Sigmoid colon (tissue), 6 donors: ENCODE measurements at regions not wholly inside any gene's neighbourhood (a gene's known extent, or its start where the extent isn't known, plus 50 kb on each side); places are given as distances from the start of the nearest gene placed in this dataset.

ENCODE experiments used
- DNase-seq: peaks from one replicate; pipeline ENCODE4 v3.0.0-alpha.2; 2019
- H3K27ac ChIP-seq, 4 donors: fragments of 200-600 bp; sonication (generic); one replicate each; pipeline ENCODE4 v1.5.1; 2016 to 2019; ENCODE audit warnings: mild to moderate bottlenecking in 1 of 4
- H3K27me3 ChIP-seq, 3 donors: fragments of 200-600 bp; sonication (generic); one replicate each; pipeline ENCODE4 v1.5.1; 2019; ENCODE audit warnings: mild to moderate bottlenecking in 1 of 3
- H3K36me3 ChIP-seq, 4 donors: fragments of 200-600 bp; sonication (generic); one replicate each; pipeline ENCODE4 v1.5.1; 2016 to 2019
- H3K4me1 ChIP-seq, 4 donors: fragments of 200-600 bp; sonication (generic); one replicate each; pipeline ENCODE4 v1.5.1; 2017 to 2019
- H3K4me3 ChIP-seq, 4 donors: fragments of 200-600 bp; sonication (generic); one replicate each; pipeline ENCODE4 v1.5.1; 2017 to 2019; ENCODE audit warnings: mild to moderate bottlenecking in 2 of 4, moderate library complexity in 1 of 4
- H3K9me3 ChIP-seq, 4 donors: fragments of 200-600 bp in 3 of 4; sonication (generic) in 3 of 4; one replicate each; pipeline versions ENCODE4 v1.5.1 to v1.6.1; 2013 to 2019
- CTCF ChIP-seq, 4 experiments: fragments of 450-650 bp in 3 of 4; fragments of 200-600 bp in 1 of 4; IDR thresholded peaks; one replicate each; pipeline ENCODE4 v1.5.1; 2016 to 2019; ENCODE audit warnings: antibody characterized with exemption in 4 of 4, mild to moderate bottlenecking in 3 of 4, moderate library complexity in 2 of 4
- EP300 ChIP-seq, 4 donors: sonication (generic); formaldehyde crosslinking; IDR thresholded peaks; one replicate each; pipeline ENCODE4 v1.6.1; 2017; ENCODE audit warnings: antibody characterized with exemption in 4 of 4
- POLR2A ChIP-seq, 2 donors: fragments of 450-650 bp; IDR thresholded peaks; one replicate each; pipeline ENCODE4 v1.6.1; 2016; ENCODE audit warnings: antibody characterized with exemption in 2 of 2, mild to moderate bottlenecking in 2 of 2, moderate library complexity in 2 of 2
- POLR2AphosphoS5 ChIP-seq, 4 donors: sonication (generic); formaldehyde crosslinking; IDR thresholded peaks; one replicate each; pipeline ENCODE4 v1.6.1; 2017; ENCODE audit warnings: antibody characterized with exemption in 4 of 4
- WGBS, 2 donors: extraction: QIAGEN DNeasy Blood & Tissue Kit; methylation state at CpG; one replicate each; pipeline ENCODE4 v1.1.7; 2013; 5-methylcytosine and 5-hydroxymethylcytosine counted together
- intact Hi-C: fragments of 100-400 bp; cut with DNase I; formaldehyde crosslinking; loops from one replicate; pipeline ENCODE4 v1.15.1; 2023
- donor health status: healthy with polysubstance abuse.
- donor health status: healthy.

- H3K27me3 ChIP-seq: no peaks in the 10 kb centered on the region
- WGBS, 2 donors: 94 to 98% methylated on average over 1 of the region's 1 CpG
- H3K36me3 ChIP-seq: no peaks in the 10 kb centered on the region
- H3K9me3 ChIP-seq: no peaks in the 10 kb centered on the region
- H3K4me3 ChIP-seq: no peak overlapping the region
- peaks cover 0 to 14% (median 13%) of the 10 kb centered on the region in 4 donors for H3K4me1 ChIP-seq
- TF ChIP-seq EP300 (IDR thresholded peaks at IDR 0.05): no peak
- TF ChIP-seq POLR2A (IDR thresholded peaks at IDR 0.05): no peak
- intact Hi-C loops: no loop called here
- DNase-seq: no peak
- peak overlapping the region in 1 of 4 donors; percentile 48 for H3K27ac ChIP-seq
These were observed 170.7 kb downstream of the NUAK1 start for GRCh38 chr12:105968025-105968424.

- TF ChIP-seq EP300 (IDR thresholded peaks at IDR 0.05) (no peak), CTCF (IDR thresholded peaks at IDR 0.05) (no peak), POLR2A (IDR thresholded peaks at IDR 0.05) (no peak), POLR2AphosphoS5 (IDR thresholded peaks at IDR 0.05) (no peak)
- H3K27me3 ChIP-seq: no peaks in the 10 kb centered on the region
- no peaks in the 10 kb centered on the region for H3K9me3 ChIP-seq
- H3K36me3 ChIP-seq: no peaks in the 10 kb centered on the region
- H3K4me1 ChIP-seq: peaks cover 0 to 14% (median 13%) of the 10 kb centered on the region in 4 donors
- no peak overlapping the region for H3K27ac ChIP-seq
- DNase-seq: no peak
- H3K4me3 ChIP-seq: no peak overlapping the region
- intact Hi-C loops: no loop called here
- 81 to 82% methylated on average over 2 of the region's 2 CpGs for WGBS, 2 donors
These were observed 167.9 kb downstream of the NUAK1 start for GRCh38 chr12:105970885-105971284.

- no peaks in the 10 kb centered on the region for H3K36me3 ChIP-seq
- 84 to 86% methylated on average over 4 of the region's 4 CpGs for WGBS, 2 donors
These were observed 164.0 kb downstream of the NUAK1 start for GRCh38 chr12:105974738-105975137.

GRCh38 chr12:105975351-105975750 lies 163.4 kb downstream of the NUAK1 start:
- Histone ChIP-seq H3K4me3 (no peak overlapping the region), H3K4me1 (no peaks in the 10 kb centered on the region), H3K9me3 (no peaks in the 10 kb centered on the region), H3K27ac (no peak overlapping the region), H3K27me3 (no peaks in the 10 kb centered on the region), H3K36me3 (no peaks in the 10 kb centered on the region)
- TF ChIP-seq CTCF (IDR thresholded peaks at IDR 0.05): no peak
- intact Hi-C loops: no loop called here
- WGBS, 2 donors: 82 to 87% methylated on average over 2 of the region's 2 CpGs
- DNase-seq: no peak

More at GRCh38 chr12:105974738-105975137, 164.0 kb downstream of the NUAK1 start:
- Histone ChIP-seq H3K27me3 (no peaks in the 10 kb centered on the region), H3K4me3 (no peak overlapping the region), H3K9me3 (no peaks in the 10 kb centered on the region), H3K27ac (no peak overlapping the region), H3K4me1 (no peaks in the 10 kb centered on the region)
- intact Hi-C loops: no loop called here
- DNase-seq: no peak
- TF ChIP-seq POLR2AphosphoS5 (IDR thresholded peaks at IDR 0.05) (no peak), EP300 (IDR thresholded peaks at IDR 0.05) (no peak), CTCF (IDR thresholded peaks at IDR 0.05) (no peak), POLR2A (IDR thresholded peaks at IDR 0.05) (no peak)

GRCh38 chr12:105977236-105977635 lies 161.5 kb downstream of the NUAK1 start:
- TF ChIP-seq POLR2A (IDR thresholded peaks at IDR 0.05): no peak
- Histone ChIP-seq H3K4me1 (no peaks in the 10 kb centered on the region), H3K36me3 (no peaks in the 10 kb centered on the region), H3K27me3 (no peaks in the 10 kb centered on the region), H3K9me3 (no peaks in the 10 kb centered on the region), H3K27ac (no peak overlapping the region), H3K4me3 (no peak overlapping the region)
- WGBS, 2 donors: 90 to 93% methylated on average over 3 of the region's 3 CpGs
- no peak for DNase-seq
- intact Hi-C loops: no loop called here

GRCh38 chr12:105977652-105978051 lies 161.1 kb downstream of the NUAK1 start:
- H3K4me1 ChIP-seq: no peaks in the 10 kb centered on the region
- no peak overlapping the region for H3K27ac ChIP-seq
- intact Hi-C loops: no loop called here
- H3K4me3 ChIP-seq: no peak overlapping the region
- DNase-seq: no peak
- TF ChIP-seq EP300 (IDR thresholded peaks at IDR 0.05) (no peak), POLR2AphosphoS5 (IDR thresholded peaks at IDR 0.05) (no peak), CTCF (IDR thresholded peaks at IDR 0.05) (no peak), POLR2A (IDR thresholded peaks at IDR 0.05) (no peak)
- WGBS, 2 donors: 86 to 89% methylated on average over 1 of the region's 1 CpG
- H3K9me3 ChIP-seq: no peaks in the 10 kb centered on the region
- no peaks in the 10 kb centered on the region for H3K27me3 ChIP-seq
- no peaks in the 10 kb centered on the region for H3K36me3 ChIP-seq
